H1 (cell line): ENCODE measurements at regions not wholly inside any gene's neighbourhood (a gene's known extent, or its start where the extent isn't known, plus 50 kb on each side); places are given as distances from the start of the nearest gene placed in this dataset.

Source experiments
- CTCF ChIA-PET: fragments of 300-600 bp; sonication (Branson Sonifier 250); formaldehyde crosslinking; loops from one replicate; lab custom pipeline; 2021; ENCODE audit not compliant: partially characterized antibody; lab: Charles Lee
- POLR2A ChIA-PET: fragments of 300-600 bp; sonication (Branson Sonifier 250); formaldehyde crosslinking; loops from one replicate; lab custom pipeline; 2021; ENCODE audit warnings: inconsistent platforms; ENCODE audit not compliant: partially characterized antibody; lab: Charles Lee
- DNase-seq, 2 experiments: peaks; one replicate each; pipeline versions ENCODE4 v3.0.0 to v3.0.0-alpha.2; 2010 to 2022; ENCODE audit warnings: low spot score in 2 of 2, low read depth in 1 of 2, mixed read lengths in 1 of 2
- FAIRE-seq: peaks from 2 replicates; lab custom pipeline; 2011; peaks lifted over from hg19 to GRCh38; lab: Jason Lieb, UNC
- H2AFZ ChIP-seq: 2 replicates; pipeline ENCODE4 v1.8.1; 2012; ENCODE audit warnings: low read length, inconsistent platforms
- H2AK5ac ChIP-seq: 2 replicates; pipeline ENCODE4 v1.6.1; 2013; ENCODE audit warnings: low read depth, low read length
- H2BK120ac ChIP-seq: replicated peaks from 2 replicates; pipeline ENCODE3; 2013; ENCODE audit warnings: low read depth, low read length, inconsistent platforms
- H2BK12ac ChIP-seq: 2 replicates; pipeline ENCODE4 v1.6.1; 2013; ENCODE audit warnings: low read depth, low read length
- H2BK15ac ChIP-seq: 2 replicates; pipeline ENCODE4 v1.6.1; 2013; ENCODE audit warnings: low read length
- H2BK20ac ChIP-seq: 2 replicates; pipeline ENCODE4 v1.6.1; 2013; ENCODE audit warnings: low read length
- H2BK5ac ChIP-seq: 2 replicates; pipeline ENCODE4 v1.6.1; 2013; ENCODE audit warnings: low read depth, low read length
- H3K14ac ChIP-seq: 2 replicates; pipeline ENCODE4 v1.6.1; 2013; ENCODE audit warnings: inconsistent platforms; ENCODE audit not compliant: insufficient read length
- H3K18ac ChIP-seq: 2 replicates; pipeline ENCODE4 v1.6.1; 2013; ENCODE audit warnings: low read length; ENCODE audit errors: extremely low read depth
- H3K23ac ChIP-seq: 2 replicates; pipeline ENCODE4 v1.6.1; 2013; ENCODE audit warnings: inconsistent platforms; ENCODE audit not compliant: insufficient read length
- H3K23me2 ChIP-seq: 2 replicates; pipeline ENCODE4 v1.6.1; 2013; ENCODE audit warnings: low read depth, low read length
- H3K27ac ChIP-seq: 2 replicates; pipeline ENCODE4 v1.6.1; 2011; ENCODE audit warnings: low read depth, low read length, inconsistent platforms
- H3K27me3 ChIP-seq, 4 experiments: replicated peaks in 1 of 4; 1 replicate in 1 of 4; 2 replicates in 3 of 4; pipeline versions ENCODE4 v1.6.1 to v1.8.1; 2011 to 2013; ENCODE audit warnings: low read length in 3 of 4, mild to moderate bottlenecking in 3 of 4, inconsistent platforms in 2 of 4, mixed read lengths in 2 of 4, moderate library complexity in 1 of 4; ENCODE audit not compliant: control insufficient read depth in 3 of 4, insufficient read depth in 3 of 4; ENCODE audit errors: extremely low read depth in 1 of 4
- H3K36me3 ChIP-seq, 4 experiments: 2 replicates each; pipeline versions ENCODE4 v1.6.1 to v1.8.1; 2011 to 2013; ENCODE audit warnings: mild to moderate bottlenecking in 4 of 4, low read length in 3 of 4, moderate library complexity in 2 of 4, control low read depth in 1 of 4, inconsistent platforms in 1 of 4; ENCODE audit not compliant: insufficient read depth in 4 of 4, control insufficient read depth in 2 of 4
- H3K4ac ChIP-seq: replicated peaks from 2 replicates; pipeline ENCODE3; 2013; ENCODE audit warnings: low read length, low read depth, mixed read lengths, inconsistent platforms; ENCODE audit not compliant: insufficient read length
- H3K4me1 ChIP-seq, 4 experiments: replicated peaks in 1 of 4; 1 replicate in 1 of 4; 2 replicates in 3 of 4; pipeline versions ENCODE4 v1.6.1 to v1.8.1; 2011 to 2013; ENCODE audit warnings: low read length in 3 of 4, inconsistent platforms in 2 of 4, mixed read lengths in 1 of 4; ENCODE audit not compliant: insufficient read depth in 4 of 4, control insufficient read depth in 3 of 4
- H3K4me2 ChIP-seq, 2 experiments: 2 replicates each; pipeline versions ENCODE4 v1.6.1 to v1.8.1; 2011 to 2013; ENCODE audit warnings: low read depth in 2 of 2, low read length in 2 of 2, control low read depth in 1 of 2, inconsistent platforms in 1 of 2, mild to moderate bottlenecking in 1 of 2; ENCODE audit not compliant: insufficient read depth in 1 of 2
- H3K4me3 ChIP-seq, 4 experiments: fragments of 200-600, 300-600 bp in 1 of 4; sonication (generic), shearing (Covaris generic), sonication (Bioruptor Twin) in 1 of 4; 2 replicates each; pipeline versions ENCODE4 v1.5.1 to v1.8.1; 2011 to 2016; ENCODE audit warnings: low read length in 4 of 4, low read depth in 3 of 4, control low read depth in 2 of 4, inconsistent platforms in 2 of 4, mild to moderate bottlenecking in 2 of 4, mixed read lengths in 1 of 4, moderate library complexity in 1 of 4; ENCODE audit not compliant: insufficient read depth in 2 of 4; ENCODE audit errors: extremely low read depth in 1 of 4
- H3K56ac ChIP-seq: replicated peaks from 2 replicates; pipeline ENCODE3; 2013; ENCODE audit warnings: low read depth, mild to moderate bottlenecking, mixed read lengths, low read length, inconsistent platforms; ENCODE audit not compliant: insufficient read length
- H3K79me1 ChIP-seq: 2 replicates; pipeline ENCODE4 v1.6.1; 2013; ENCODE audit warnings: low read depth, low read length, control low read depth
- H3K79me2 ChIP-seq, 2 experiments: 2 replicates each; pipeline versions ENCODE4 v1.6.1 to v1.8.1; 2012 to 2013; ENCODE audit warnings: low read length in 2 of 2, mild to moderate bottlenecking in 2 of 2, inconsistent platforms in 1 of 2; ENCODE audit not compliant: insufficient read depth in 2 of 2, control insufficient read depth in 1 of 2
- H3K9ac ChIP-seq, 4 experiments: replicated peaks in 1 of 4; 1 replicate in 1 of 4; 2 replicates in 3 of 4; pipeline versions ENCODE4 v1.6.1 to v1.8.1; 2011 to 2013; ENCODE audit warnings: low read depth in 3 of 4, low read length in 3 of 4, control low read depth in 2 of 4, mild to moderate bottlenecking in 2 of 4, moderate library complexity in 2 of 4, inconsistent platforms in 1 of 4; ENCODE audit errors: extremely low read depth in 1 of 4
- H3K9me3 ChIP-seq, 2 experiments: 2 replicates each; pipeline versions ENCODE4 v1.6.1 to v1.8.1; 2012 to 2013; ENCODE audit warnings: mild to moderate bottlenecking in 2 of 2, moderate library complexity in 2 of 2, control low read depth in 1 of 2, inconsistent platforms in 1 of 2, low read depth in 1 of 2, low read length in 1 of 2, mixed read lengths in 1 of 2; ENCODE audit not compliant: insufficient read depth in 2 of 2
- H4K20me1 ChIP-seq, 2 experiments: replicated peaks in 1 of 2; 2 replicates each; pipeline versions ENCODE3 to v1.8.1; 2011 to 2013; ENCODE audit warnings: inconsistent platforms in 2 of 2, low read length in 2 of 2, mild to moderate bottlenecking in 1 of 2; ENCODE audit not compliant: insufficient read depth in 2 of 2, control insufficient read depth in 1 of 2
- H4K5ac ChIP-seq: 2 replicates; pipeline ENCODE4 v1.6.1; 2013; ENCODE audit warnings: low read length, low read depth, mixed read lengths, inconsistent platforms; ENCODE audit not compliant: insufficient read length
- H4K8ac ChIP-seq: 2 replicates; pipeline ENCODE4 v1.8.0; 2013; ENCODE audit warnings: mild to moderate bottlenecking, moderate library complexity, low read length, inconsistent platforms; ENCODE audit not compliant: insufficient read depth; ENCODE audit errors: extremely low read depth
- H4K91ac ChIP-seq: replicated peaks from 2 replicates; pipeline ENCODE3; 2013; ENCODE audit warnings: low read length, mixed read lengths, inconsistent platforms; ENCODE audit not compliant: insufficient read length
- JUN ChIP-seq: IDR thresholded peaks from 2 replicates; pipeline ENCODE4 v1.6.1; 2011; ENCODE audit warnings: low read depth, mild to moderate bottlenecking, improper control_type of control experiment, low read length
- YY1 ChIP-seq: IDR thresholded peaks from 2 replicates; pipeline ENCODE4 v1.6.1; 2011; ENCODE audit warnings: low read depth, mild to moderate bottlenecking, low read length
- WGBS, 2 experiments: shearing (Covaris generic) in 1 of 2; methylation state at CpG; one replicate each; pipeline versions ENCODE4 v1.1.6 to v1.1.7; 2013 to 2015; ENCODE audit warnings: low lambda C conversion rate in 2 of 2, mixed read lengths in 2 of 2, inconsistent platforms in 1 of 2, low coverage in 1 of 2, missing lambda C conversion rate in 1 of 2; ENCODE audit not compliant: insufficient replicate concordance in 2 of 2, insufficient coverage in 1 of 2, insufficient read length in 1 of 2; ENCODE audit errors: extremely low coverage in 1 of 2, missing lambda C conversion rate in 1 of 2; 5-methylcytosine and 5-hydroxymethylcytosine counted together

DNA sequence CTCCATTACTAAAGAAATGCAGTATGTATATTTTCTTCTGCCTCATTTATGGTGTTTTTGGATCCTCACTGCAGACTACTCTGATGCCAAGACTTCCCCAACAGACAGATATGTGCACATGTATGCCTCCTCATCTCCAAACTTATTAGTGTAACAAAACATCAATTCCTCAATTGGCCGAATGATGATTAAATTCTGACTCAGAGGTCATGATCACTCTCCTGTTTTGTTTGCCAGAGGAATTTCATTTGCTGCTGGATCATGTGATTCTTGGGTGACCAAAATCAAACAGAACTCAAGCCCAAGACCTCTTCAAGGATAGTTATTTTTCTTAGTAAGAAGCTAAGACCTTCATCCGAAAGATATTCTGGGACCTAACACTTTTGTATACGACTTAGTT lies 227.6 kb downstream of the LMO4 start:
- Histone ChIP-seq H3K4me1 (no peaks in the 10 kb centered on the region), H3K27me3 (no peaks in the 10 kb centered on the region), H4K91ac (no peak overlapping the region), H3K27ac (no peak overlapping the region), H3K18ac (no peak overlapping the region), H2AK5ac (no peak overlapping the region), H2BK15ac (no peak overlapping the region), H3K9ac (no peak overlapping the region), H2BK12ac (no peak overlapping the region), H2AFZ (no peak overlapping the region), H3K56ac (no peak overlapping the region), H4K5ac (no peak overlapping the region), H3K23ac (no peak overlapping the region), H4K8ac (no peak overlapping the region), H3K4ac (no peak overlapping the region), H3K4me2 (no peak overlapping the region), H3K79me1 (no peaks in the 10 kb centered on the region), H3K23me2 (no peaks in the 10 kb centered on the region), H3K36me3 (no peaks in the 10 kb centered on the region), H2BK20ac (no peak overlapping the region), H4K20me1 (no peaks in the 10 kb centered on the region), H2BK5ac (no peak overlapping the region), H2BK120ac (no peak overlapping the region), H3K9me3 (no peaks in the 10 kb centered on the region), H3K4me3 (no peak overlapping the region), H3K79me2 (no peaks in the 10 kb centered on the region), H3K14ac (no peak overlapping the region)
- DNase-seq, result no peak
- 83% methylated on average over 3 of the region's 3 CpGs; no CpG with 5 or more reads in 1 of the 2 experiments for WGBS, 2 experiments
- ChIA-PET POLR2A (no interaction called here), CTCF (interaction anchor here (0.9 to 1.0 kb wide), 2 partner anchors 9 to 31 kb away, joined by 3 read pairs; no protein-coding TSS in a partner anchor)
- TF ChIP-seq JUN, result no peak
- no peak for TF ChIP-seq YY1
- FAIRE-seq, result no peak
